GM18502 (cell line): ENCODE measurements at regions not wholly inside any gene's neighbourhood (a gene's known extent, or its start where the extent isn't known, plus 50 kb on each side); places are given as distances from the start of the nearest gene placed in this dataset.

Source experiments
- ATAC-seq: cut with Tn5 transposase; IDR thresholded peaks from one replicate; pipeline ENCODE4 v1.9.1; 2021; ENCODE audit warnings: mild to moderate bottlenecking; ENCODE audit not compliant: unreplicated experiment, poor library complexity

- ATAC-seq = no peak
Observed at GRCh38 chr17:33401249-33401648, 108.2 kb upstream of the ASIC2 start.

DNA sequence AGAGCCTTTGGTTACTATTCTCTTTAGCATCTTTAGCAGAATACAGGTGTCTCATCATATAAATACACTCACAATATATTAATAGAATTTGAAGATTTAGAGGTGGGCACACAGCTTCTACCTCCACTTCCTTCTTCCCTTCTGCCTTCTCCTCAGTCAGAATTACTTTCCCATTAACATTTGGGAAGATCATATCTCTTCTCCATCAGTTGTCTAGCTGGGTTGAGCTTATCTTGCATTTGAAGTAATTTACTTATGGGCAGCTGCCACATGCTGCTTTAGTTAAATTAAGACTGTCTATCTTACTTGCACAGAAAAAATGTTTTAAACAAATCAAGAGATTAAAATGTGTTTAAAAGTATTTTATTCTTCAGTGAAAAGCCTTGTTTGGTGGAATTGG, 110.1 kb upstream of the ASIC2 start:
- ATAC-seq = no peak

DNA sequence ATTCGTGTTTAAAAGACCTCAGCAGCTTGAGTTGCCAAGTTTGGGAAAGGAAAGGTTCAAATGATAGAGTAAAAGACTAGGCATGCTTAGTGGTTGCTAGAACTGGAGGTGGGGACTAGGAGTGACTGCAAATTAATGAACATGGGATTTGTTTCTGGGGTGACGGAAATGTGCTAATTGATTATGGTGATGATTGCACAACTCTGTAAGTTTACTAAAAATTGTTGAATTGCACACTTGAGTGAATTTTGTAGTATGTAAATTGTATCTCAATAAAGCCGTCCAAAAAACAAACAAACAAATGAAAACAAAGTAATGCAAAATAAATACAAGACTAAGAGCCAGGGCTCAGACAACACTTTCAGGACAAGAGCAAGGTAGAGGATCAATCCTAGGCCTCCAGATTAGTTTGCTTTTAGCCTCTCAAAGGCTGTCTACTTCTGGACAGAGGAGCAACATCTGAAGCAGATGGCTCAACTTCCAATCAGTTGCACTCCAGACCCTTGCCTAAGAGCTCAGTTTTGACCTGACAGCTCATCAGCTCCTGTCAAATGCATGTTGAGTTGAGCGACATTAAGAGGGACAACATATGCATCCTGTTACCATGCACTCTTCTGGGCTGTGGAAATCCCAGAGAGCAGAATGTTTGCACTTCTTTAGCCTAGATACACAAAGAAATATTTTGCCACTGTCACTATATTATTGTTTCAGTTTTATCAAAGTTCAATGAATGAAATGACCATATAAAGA, 111.2 kb upstream of the ASIC2 start:
- no peak for ATAC-seq

DNA sequence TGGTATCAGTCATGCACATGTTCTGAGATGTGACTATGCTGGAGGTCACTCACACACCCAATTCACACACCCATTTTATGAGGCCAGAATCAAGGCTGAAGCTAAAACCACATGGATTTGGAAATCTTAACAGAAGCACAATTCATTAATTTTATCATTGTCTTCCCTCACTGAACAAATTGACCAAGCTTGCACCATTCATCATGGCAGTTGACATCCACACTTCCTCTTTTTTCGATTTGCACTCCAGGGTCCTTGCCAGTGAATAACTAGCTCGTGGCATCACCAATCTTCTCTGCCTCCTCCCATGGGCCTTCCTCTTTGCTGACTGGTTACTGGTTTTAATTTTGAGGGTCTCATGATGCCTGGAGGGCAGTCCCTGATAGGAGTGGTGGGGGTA, 123.0 kb upstream of the ASIC2 start:
- no peak for ATAC-seq

DNA sequence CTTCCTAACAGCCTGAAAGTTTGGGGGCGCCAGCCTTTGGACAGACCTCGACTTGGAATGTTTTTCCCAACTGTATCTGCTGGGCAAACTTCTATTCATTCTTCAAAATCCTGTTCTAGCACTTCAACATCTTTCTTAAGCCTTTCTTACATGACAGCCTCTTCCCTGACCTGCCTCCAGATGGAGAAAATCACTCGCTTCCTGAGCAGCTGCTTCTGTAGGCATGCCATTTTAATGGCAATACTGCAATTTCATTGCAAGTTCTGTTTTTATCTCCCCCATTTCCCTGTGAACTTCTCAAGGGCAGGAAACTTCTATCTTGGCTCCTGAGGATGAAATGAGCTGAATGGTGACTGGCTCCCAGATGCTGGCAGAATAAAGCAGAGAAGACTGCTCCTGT, 128.8 kb upstream of the ASIC2 start:
- ATAC-seq = no peak

DNA sequence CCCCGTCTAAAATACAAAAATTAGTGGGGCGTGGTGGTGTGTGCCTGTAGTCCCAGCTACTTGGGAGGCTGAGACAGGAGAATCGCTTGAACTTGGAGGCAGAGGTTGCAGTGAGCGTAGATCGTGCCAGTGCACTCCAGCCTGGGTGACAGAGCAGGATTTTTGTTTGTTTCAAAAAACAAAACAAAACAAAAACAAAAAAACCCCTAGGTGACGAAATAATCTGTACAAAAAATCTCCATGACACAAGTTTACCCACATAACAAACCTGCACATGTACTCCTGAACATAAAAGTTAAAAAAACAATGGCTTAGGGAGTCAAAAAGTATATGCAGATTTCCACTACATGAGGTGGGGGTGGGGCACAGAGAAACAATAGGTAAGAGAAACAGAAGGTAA, 140.5 kb upstream of the ASIC2 start:
- no peak for ATAC-seq

DNA sequence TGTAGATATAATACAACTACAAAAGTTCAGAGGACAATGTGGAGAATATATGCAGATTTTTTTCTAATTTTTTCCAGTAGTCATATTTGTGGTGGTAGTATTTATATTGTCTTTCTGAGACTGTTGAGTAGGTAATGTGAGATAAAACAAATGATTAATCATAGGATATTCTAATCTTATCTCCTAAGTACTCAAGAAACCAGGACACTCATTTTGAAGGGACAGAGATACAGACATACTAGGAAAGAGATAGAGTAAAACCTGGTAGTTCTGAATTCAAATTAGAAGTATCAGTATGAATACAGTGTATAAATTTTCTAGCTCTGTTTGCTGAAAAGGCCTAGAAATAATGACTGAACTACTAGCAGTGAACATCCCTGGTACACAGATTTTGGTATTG, 141.7 kb upstream of the ASIC2 start:
- ATAC-seq = no peak

DNA sequence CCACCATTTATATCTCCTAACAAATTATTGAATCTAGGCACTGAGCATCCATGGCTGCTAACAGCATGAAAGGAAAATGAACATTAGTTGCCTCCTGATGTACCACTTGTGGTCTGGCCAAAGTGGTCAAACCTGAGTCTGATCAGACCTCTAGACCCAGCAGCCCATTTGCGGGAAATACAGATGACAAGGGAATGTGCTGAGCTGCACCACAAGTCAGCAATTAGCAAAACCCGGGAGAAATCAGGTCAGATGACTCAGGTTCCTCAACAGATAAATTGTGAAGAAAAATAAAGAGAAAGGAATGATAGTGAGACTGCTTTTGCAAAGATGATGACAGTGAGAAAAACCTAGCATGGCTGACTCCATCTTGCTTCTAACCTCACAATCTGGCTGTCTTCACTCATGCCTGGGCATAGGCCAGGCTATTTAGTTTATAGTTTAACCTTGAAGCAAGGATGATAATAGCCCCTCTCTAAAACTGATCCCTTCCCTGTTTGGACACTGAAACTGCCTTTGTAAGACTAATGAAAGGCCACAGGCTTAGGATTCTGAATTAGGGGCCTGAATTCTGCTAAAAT, 142.7 kb upstream of the ASIC2 start:
- no peak for ATAC-seq

GRCh38 chr17:33436321-33436720, 143.2 kb upstream of the ASIC2 start:
- ATAC-seq = no peak

DNA sequence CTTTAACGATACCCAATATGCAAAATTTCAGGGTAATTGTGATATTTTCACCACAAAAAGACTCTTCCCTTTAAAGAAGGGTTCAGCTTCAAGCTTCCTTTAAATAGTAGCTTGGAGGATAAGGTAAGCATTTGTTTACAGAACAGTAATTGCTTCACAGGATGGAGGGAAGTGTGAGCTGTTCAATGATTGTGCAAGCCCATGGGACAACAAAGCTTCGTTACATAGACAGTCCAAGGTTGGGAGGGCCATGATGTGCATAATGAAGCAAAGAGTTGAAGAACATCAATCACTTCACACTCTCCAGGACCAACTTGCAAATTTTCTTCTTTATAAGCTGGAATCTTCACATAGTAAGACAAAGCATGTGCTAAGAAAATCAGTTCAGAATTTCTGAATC, 145.0 kb upstream of the ASIC2 start:
- no peak for ATAC-seq

GRCh38 chr17:33438578-33438977, 145.5 kb upstream of the ASIC2 start:
- no peak for ATAC-seq

DNA sequence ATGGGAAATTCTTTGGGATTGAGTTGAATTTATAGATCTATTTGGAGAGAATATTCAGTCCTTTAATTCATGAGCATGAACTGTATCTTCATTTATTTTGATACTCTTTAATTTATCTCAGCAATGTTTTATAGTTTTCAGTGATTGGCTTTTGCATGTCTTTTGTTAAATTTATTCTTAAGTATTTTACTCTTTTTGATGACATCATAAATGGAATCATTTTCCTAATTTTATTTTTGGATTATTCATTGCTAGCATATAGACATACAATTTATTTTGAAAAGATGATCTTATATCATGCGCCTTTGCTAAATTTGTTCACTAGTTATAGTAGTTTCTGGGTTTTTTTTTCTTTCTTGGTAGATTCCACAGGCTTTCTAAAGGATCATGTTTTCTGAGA, 149.2 kb upstream of the ASIC2 start:
- no peak for ATAC-seq

DNA sequence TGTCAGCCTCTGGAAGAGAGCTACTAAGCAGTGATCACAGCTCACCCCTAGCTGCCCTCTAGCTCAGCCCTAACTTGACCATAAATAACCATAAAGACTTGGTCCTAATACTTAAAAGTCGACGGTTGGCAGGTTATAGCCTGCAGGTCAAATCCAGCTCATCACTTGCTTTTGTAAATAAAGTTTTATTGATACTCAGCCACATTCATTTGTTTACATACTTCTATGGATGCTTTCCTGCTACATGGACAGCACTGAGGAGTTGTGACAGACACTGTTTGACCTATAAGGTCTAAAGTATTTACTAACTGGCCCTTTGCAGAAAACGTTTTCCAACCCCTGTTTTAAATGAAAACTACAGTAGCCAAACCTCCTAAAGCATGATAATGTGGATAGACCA, 151.6 kb upstream of the ASIC2 start:
- no peak for ATAC-seq

DNA sequence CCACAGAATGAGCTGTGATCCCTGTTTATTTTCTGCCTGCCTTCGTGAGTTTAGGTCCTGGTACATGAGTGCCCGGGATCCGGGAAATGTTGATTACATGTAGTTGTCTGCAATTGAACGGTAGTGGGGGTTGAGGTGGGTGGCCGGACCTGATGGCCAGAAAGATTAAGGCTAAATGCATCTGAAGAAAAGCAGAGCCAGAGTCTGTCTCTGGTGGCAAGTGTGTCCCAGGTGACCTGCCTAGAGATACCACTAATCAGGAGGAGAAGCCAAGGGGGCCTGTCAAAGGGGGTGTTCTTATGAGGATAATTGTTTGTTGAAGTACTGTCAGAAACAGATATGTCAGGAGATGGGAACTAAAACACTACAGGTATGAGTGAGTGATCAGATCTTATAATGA, 154.0 kb upstream of the ASIC2 start:
- no peak for ATAC-seq

GRCh38 chr17:33451221-33451620, 158.1 kb upstream of the ASIC2 start:
- no peak for ATAC-seq

DNA sequence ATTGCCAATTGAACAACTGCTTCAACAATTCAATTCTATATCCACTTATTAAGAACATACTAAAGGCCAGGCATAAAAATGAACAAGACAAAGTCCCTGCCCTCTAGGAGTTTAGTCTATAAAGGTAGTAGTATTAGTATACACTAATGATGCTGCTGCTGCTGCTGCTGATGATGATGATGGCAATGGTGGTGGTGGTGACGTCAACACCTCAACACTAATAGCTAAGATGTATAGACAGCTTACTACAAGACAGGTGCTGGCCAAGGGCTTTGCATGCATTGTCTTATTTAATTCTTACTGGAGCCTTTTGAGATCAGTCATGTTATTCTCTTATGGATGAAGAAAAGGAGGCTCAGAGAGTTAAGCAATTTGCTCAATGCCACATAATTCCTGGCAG, 164.4 kb upstream of the ASIC2 start:
- ATAC-seq = no peak

DNA sequence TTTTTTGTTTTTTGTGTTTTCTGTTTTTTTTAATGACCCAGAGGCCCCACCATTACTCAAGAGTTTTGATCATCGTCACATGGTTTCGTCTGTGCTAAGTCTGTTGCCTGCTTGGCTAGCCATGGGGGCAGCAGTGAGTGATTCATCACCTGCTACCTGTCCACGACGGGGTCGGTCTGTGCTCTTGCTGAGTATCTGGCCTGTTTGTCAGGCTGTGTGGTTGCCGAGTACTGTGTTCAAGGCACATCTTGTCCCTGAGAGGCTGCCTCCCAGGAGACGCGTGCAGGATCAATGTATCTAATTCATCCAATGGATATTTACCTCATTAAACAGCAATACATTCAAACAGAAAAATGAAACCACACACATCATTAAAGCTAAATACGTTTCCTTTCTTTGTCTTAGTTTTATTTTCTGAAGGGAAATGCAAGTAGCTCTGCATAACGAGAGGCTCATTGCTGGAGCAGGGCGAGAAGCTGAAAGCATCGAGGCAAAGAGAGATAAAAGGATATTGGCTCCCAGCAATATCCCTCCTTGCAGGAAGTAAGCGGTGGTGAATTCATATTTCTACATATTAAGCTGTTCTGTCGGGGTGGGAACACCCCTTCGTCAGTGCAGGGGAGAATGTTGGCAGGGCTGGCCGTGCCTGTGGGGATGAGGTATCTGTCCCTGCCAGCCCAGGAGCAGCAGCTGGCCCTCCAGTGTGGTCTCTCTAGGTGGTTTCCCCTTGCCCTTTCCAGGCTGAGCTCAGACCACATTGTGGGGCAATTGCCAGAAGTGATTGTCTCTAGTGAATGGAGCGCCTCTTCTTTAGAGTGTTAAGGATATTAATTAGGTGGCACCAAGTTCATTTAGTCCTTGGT, 166.2 kb upstream of the ASIC2 start:
- no peak for ATAC-seq

DNA sequence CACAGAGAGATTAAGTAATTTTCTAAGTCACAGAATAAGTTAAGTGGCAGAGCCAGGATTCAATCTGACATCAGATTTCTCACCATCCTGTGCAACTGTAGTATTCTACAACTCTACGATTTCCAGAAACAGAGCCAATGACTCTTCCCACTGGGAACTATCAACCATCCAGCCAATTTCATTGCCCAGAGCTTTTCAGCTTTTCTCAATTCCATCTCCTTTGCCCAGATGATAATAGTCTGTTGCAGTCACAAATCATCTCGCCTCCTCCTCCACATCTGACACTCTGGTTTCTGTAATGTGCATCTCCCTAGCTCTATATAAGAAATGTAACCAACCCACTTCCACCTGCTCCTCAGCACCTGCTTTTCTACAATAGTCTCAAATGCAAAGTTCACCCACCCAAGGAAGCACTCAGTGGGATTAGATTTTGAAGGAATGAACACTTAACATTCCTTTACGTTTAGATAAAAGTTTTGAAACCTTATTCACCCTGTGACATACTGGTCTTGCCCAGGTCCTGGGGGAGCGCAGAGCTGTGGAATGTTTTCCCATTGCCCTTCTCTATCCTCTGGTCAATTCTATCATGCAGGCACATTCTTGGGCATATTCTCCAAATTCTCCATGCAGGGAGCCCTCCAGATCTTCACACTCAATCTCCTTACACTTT, 167.8 kb upstream of the ASIC2 start:
- ATAC-seq = no peak

DNA sequence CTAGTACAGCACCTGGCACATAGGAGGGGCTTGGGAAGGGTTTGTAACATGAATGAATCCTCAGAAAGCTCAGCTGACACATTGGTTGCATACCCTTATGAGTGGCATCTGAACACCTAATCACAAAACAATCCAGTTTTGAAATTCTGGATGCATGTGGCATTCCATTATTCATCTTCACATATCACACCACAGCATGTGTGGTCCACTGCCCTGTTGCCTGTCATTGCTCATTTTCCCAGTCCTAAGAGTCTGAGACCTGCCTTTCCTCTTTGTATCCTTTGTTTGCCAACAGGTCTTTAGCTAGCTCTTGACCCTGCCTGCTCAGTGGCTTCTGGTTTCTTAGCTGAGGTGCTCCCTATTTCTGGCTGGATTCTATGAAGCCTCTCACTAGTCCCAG, 170.8 kb upstream of the ASIC2 start:
- no peak for ATAC-seq

GRCh38 chr17:33464669-33465280, 171.7 kb upstream of the ASIC2 start:
- no peak for ATAC-seq

DNA sequence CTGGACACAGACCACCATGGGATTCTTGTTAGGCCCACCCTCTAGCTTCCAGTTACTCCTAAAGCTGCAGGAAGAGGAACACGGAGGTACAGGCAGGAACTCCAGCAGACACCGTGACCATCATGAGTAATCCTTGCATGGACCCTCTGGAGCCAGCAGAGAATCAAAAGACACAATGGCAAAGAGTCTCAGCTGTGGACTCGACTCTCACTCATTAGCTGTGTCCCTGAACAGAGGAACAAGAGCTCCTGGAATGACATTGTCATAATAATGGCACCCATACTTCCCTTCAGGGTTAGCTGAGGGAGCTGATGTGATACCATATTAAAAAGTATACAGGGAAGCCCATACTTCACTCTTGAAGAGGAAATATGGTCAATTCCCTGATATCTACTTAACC, 176.3 kb upstream of the ASIC2 start:
- ATAC-seq = no peak
